ENCODE measurements at regions not wholly inside any gene's neighbourhood (a gene's known extent, or its start where the extent isn't known, plus 50 kb on each side); places are given as distances from the start of the nearest gene placed in this dataset.

DNA sequence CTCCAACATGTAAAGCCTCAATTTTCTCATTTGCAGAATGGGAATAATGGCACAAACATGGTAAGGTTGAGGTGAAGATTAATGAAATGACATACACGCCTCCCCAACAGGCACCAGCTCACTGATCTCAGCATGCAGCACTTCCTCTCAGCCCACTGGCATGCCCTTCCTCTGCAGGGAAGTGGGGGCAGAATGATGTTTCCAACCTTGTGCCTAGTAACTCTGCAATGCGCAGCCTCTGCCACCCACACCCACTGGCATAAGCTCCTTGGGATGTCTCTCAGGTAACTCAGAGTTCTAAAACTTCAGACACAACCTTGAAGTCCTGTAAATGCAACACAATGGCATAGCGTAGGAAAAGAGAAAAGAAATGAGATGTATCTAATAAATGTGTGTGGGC is 540.7 kb downstream of the HTR7 start:
- Histone ChIP-seq H3K4me2 (no peak overlapping the region), H3K9me3 (replicated peaks in 1 of 11) (no peaks in the 10 kb centered on the region), H4K20me1 (no peaks in the 10 kb centered on the region), H3K4me3 (no peak overlapping the region), H3K27ac (no peak overlapping the region), H3K4me1 (peaks cover 0 to 9% (median 2%) of the 10 kb centered on the region in 10 experiments; a peak in 3 of 20 replicates), H3K9ac (no peak overlapping the region), H3K27me3 (no peaks in the 10 kb centered on the region), H3K36me3 (no peaks in the 10 kb centered on the region)
- TF ChIP-seq Cebpa-rat (IDR thresholded peaks at IDR 0.05) = no peak

DNA sequence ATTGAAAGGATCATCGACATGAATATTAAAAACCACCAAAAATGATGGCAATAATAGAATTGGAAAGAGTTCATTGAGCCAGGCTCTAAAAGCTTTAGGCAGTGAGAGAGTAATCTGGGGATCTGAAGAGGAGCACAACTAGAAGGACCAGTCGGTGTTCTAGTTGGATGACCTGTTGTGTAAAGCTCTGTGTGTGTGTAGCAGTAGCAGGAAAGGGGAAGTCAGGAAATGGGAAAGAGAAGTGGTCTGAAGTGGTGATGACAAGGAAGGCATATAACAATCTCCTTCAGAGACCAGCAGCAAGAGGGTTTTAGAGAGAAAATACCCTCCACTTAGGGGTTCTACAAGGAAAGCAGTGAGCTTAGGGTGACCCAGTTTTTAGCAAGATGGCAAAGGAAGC is 539.2 kb downstream of the HTR7 start:
- Histone ChIP-seq H3K4me1 (peaks cover 0 to 9% (median 2%) of the 10 kb centered on the region in 10 experiments; a peak in 3 of 20 replicates), H3K27ac (no peak overlapping the region), H3K36me3 (no peaks in the 10 kb centered on the region), H3K9ac (no peak overlapping the region), H4K20me1 (no peaks in the 10 kb centered on the region), H3K9me3 (replicated peaks in 1 of 11) (no peaks in the 10 kb centered on the region), H3K27me3 (no peaks in the 10 kb centered on the region), H3K4me3 (no peak overlapping the region), H3K4me2 (peak overlapping the region in 3 of 11 experiments; percentile 2 to 17 (median 13); a peak in 1 of 22 replicates)
- no peak for TF ChIP-seq Cebpa-rat (IDR thresholded peaks at IDR 0.05)

DNA sequence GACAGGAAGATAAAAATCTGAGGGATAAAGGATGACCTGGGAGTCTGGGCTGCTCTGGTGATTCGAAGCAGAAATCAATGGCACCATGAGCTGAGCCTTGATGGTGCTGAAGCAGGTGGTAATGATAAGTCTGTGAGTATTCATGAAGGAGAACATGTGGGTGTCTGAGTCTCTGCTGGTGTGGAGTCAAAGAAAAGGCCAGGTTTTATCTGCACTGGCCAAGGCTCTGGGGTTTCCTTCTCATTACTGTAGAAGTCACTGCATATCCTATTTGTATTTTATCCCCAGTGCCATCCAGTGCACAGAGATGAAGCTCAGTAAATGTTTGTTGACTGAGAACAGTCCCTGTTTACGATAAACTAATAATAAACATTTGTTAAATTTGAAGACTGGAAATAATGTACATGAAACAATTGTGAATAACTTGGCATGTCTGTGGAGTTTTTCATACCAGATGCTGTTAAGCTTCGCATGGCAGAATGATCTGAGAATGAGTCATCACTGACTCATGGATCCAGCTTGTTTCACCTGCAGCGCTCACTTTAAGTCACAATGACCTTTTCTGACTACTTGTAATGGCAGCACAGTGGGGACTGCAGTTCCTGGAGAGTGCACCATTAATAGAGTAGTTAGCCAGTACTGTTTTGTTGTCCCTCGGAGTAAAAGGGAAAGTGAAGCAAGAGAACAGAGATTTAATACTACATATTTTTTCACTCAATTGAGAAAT is 538.5 kb downstream of the HTR7 start:
- no peak for TF ChIP-seq Cebpa-rat (IDR thresholded peaks at IDR 0.05)
- Histone ChIP-seq H3K36me3 (no peaks in the 10 kb centered on the region), H4K20me1 (no peaks in the 10 kb centered on the region), H3K27me3 (no peaks in the 10 kb centered on the region), H3K9ac (no peak overlapping the region), H3K9me3 (replicated peaks in 1 of 11) (no peaks in the 10 kb centered on the region), H3K4me3 (no peak overlapping the region), H3K4me2 (peak overlapping the region in 2 of 11 experiments; percentile 13 to 17; a peak in 1 of 22 replicates), H3K4me1 (peaks cover 0 to 9% (median 2%) of the 10 kb centered on the region in 10 experiments; a peak in 3 of 20 replicates), H3K27ac (no peak overlapping the region)

DNA sequence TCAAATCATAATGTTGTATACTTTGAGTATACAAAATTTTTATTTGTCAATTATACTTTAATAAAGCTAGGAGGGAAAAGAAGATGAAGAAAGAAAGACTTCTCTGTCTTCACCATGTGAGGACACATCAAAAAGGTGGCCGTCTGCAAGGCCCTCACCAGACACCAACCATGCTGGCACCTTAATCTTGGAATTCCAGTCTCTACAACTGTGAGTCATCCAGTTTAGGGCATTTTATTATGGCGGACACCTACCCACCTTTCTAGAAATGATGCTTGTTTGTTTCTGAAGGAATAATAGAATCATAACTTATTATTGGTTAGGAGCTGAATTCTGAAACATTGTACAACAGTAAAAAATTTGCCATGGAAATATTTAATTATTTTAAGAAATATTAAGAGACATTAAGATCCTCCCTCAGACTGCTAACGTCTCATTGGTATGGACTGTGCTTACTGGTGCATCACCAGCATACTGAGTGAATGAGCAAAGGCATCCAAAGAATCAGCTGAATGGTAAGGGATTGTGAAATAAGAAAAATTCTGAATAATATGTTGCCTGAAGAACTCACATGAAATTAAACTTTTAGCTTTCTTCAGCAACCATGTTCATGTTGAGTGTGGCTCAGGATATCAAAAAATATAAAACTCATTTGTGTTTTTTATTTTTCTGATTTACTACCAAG is 536.6 kb downstream of the HTR7 start:
- Histone ChIP-seq H3K9me3 (replicated peaks in 1 of 11) (no peaks in the 10 kb centered on the region), H3K4me1 (peaks cover 0 to 9% (median 2%) of the 10 kb centered on the region in 10 experiments; a peak in 3 of 20 replicates), H3K9ac (no peak overlapping the region), H4K20me1 (no peaks in the 10 kb centered on the region), H3K27me3 (no peaks in the 10 kb centered on the region), H3K4me2 (no peak overlapping the region), H3K36me3 (no peaks in the 10 kb centered on the region), H3K27ac (no peak overlapping the region), H3K4me3 (no peak overlapping the region)
- no peak for TF ChIP-seq Cebpa-rat (IDR thresholded peaks at IDR 0.05)

DNA sequence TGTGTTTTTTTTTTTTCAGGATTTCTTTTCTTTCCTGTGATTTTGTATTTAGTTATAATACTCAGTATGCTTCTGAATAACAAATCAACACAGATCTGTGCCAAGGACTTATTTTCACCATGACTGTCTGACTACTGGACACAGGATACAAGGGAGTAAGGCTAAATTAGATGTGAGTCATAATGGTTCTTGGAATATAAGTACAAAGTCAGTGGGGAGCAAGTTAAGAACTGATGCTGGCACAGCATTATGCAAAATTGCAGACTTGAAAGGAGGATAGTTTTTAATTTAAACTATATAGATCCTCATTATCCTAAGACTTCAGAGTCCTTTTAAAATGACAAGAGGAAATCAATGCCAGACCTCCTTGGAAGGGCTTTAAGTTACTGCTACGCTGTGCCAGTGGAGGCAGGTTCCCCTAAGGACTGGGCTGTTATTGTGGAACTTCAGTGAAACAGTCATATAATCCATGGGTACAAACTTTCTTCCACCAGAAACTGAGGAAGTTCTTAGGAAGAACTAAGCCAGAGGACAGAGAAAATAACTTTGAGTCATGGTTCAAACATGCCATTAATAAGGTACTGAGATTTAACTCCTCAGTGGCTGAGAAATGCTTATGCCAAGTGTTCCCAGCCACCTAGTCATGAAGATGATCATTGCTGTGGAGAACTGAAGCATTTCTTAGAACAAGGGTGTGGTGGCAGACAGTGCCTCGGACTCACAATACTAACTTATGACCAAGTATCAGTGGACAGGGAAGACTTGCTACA is 531.2 kb downstream of the HTR7 start:
- Histone ChIP-seq H3K36me3 (no peaks in the 10 kb centered on the region), H3K27me3 (no peaks in the 10 kb centered on the region), H3K4me3 (no peak overlapping the region), H3K9ac (no peak overlapping the region), H3K4me2 (no peak overlapping the region), H4K20me1 (no peaks in the 10 kb centered on the region), H3K9me3 (replicated peaks in 1 of 11) (0 out of 22 replicates have a peak, but pooled peaks cover 0 to 4% (median 0%) of the 10 kb centered on the region in 11 experiments), H3K27ac (no peak overlapping the region), H3K4me1 (no peaks in the 10 kb centered on the region)
- no peak for TF ChIP-seq Cebpa-rat (IDR thresholded peaks at IDR 0.05)

GRCh38 chr10:90327611-90328010 is 530.2 kb downstream of the HTR7 start:
- H3K4me1 ChIP-seq = no peaks in the 10 kb centered on the region
- H3K27me3 ChIP-seq = no peaks in the 10 kb centered on the region
- no peak overlapping the region for H3K27ac ChIP-seq
- H3K36me3 ChIP-seq = no peaks in the 10 kb centered on the region
- H3K4me2 ChIP-seq = no peak overlapping the region
- H4K20me1 ChIP-seq = no peaks in the 10 kb centered on the region
- H3K4me3 ChIP-seq = no peak overlapping the region
- H3K9me3 ChIP-seq (replicated peaks in 1 of 11) = peaks cover 0 to 4% (median 0%) of the 10 kb centered on the region in 11 experiments; a peak in 1 of 22 replicates
- no peak overlapping the region for H3K9ac ChIP-seq
- no peak for TF ChIP-seq Cebpa-rat (IDR thresholded peaks at IDR 0.05)

DNA sequence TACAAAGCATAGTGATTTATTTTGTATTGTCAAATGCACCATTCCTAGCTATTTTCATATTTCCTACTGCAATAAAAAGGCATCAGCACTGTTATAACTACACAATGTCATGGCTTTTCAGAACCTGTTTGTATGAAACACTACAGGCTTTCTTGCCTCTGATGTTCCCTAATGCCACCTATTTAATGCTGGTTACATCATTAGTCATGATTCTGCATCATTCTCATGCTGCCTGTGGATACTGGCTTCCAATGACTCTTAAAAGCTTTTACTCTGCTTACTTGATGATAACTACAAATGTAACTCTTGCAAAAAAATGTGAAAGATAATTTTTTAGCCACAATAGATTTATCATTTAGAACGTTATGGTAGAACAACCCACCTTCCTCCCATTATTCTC is 529.4 kb downstream of the HTR7 start:
- H3K4me1 ChIP-seq = no peaks in the 10 kb centered on the region

DNA sequence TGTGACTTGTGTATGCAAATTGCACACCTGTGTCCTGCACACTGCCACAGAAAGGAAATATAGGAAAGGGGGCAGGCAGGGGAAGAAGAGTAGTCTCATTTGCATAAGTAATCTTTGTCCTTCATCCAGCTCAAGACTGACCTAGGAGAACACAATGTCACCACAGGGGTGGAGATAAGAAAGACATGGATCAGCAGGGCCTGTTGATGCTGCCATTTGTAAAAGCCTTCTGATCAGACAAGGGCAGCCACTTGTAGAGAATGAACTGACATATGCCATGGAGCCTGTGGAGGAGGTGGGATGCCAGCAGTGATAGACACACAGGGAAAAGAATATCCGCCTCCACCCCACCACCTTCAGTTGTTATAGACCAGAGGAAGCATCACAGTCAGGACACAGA is 528.9 kb downstream of the HTR7 start:
- Histone ChIP-seq H3K27ac (no peak overlapping the region), H3K9me3 (replicated peaks in 1 of 11) (peaks cover 0 to 4% (median 0%) of the 10 kb centered on the region in 11 experiments; a peak in 1 of 22 replicates), H3K4me1 (no peaks in the 10 kb centered on the region), H4K20me1 (no peaks in the 10 kb centered on the region), H3K4me3 (no peak overlapping the region), H3K27me3 (no peaks in the 10 kb centered on the region), H3K9ac (no peak overlapping the region), H3K4me2 (no peak overlapping the region), H3K36me3 (no peaks in the 10 kb centered on the region)
- TF ChIP-seq Cebpa-rat (IDR thresholded peaks at IDR 0.05) = no peak

More for the DNA sequence above, 529.4 kb downstream of the HTR7 start:
- Histone ChIP-seq H3K27me3 (no peaks in the 10 kb centered on the region), H3K9ac (no peak overlapping the region), H3K9me3 (replicated peaks in 1 of 11) (peaks cover 0 to 4% (median 0%) of the 10 kb centered on the region in 11 experiments; a peak in 1 of 22 replicates), H3K36me3 (no peaks in the 10 kb centered on the region), H4K20me1 (no peaks in the 10 kb centered on the region), H3K4me2 (no peak overlapping the region), H3K4me3 (no peak overlapping the region), H3K27ac (no peak overlapping the region)
- TF ChIP-seq Cebpa-rat (IDR thresholded peaks at IDR 0.05) = no peak

- Histone ChIP-seq H3K4me3 (no peak overlapping the region), H3K4me2 (no peak overlapping the region), H3K27ac (no peak overlapping the region), H3K36me3 (no peaks in the 10 kb centered on the region), H3K27me3 (no peaks in the 10 kb centered on the region), H3K9me3 (replicated peaks in 1 of 11) (no peaks in the 10 kb centered on the region), H4K20me1 (no peaks in the 10 kb centered on the region), H3K4me1 (no peaks in the 10 kb centered on the region), H3K9ac (no peak overlapping the region)
- no peak for TF ChIP-seq Cebpa-rat (IDR thresholded peaks at IDR 0.05)
Measured at GRCh38 chr10:90337316-90337715, 520.5 kb downstream of the HTR7 start.

Measured in BLaER1 treated with 17β-estradiol and CSF1 and Interleukin-3, amounts not matched to agents 10 nM and 100 nM (cell line).